ENCODE measurements at regions not wholly inside any gene's neighbourhood (a gene's known extent, or its start where the extent isn't known, plus 50 kb on each side); places are given as distances from the start of the nearest gene placed in this dataset.

- no peaks in the 10 kb centered on the region for H3K9me3 Mint-ChIP-seq (ENCODE audit: unreplicated experiment)
- no peak for DNase-seq
- H3K4me3 Mint-ChIP-seq (ENCODE audit: unreplicated experiment), result no peak overlapping the region
- peaks cover 3% of the 10 kb centered on the region for H3K27me3 Mint-ChIP-seq (ENCODE audit: unreplicated experiment)
- H3K27ac Mint-ChIP-seq (ENCODE audit: unreplicated experiment), result no peak overlapping the region
- H3K36me3 Mint-ChIP-seq (ENCODE audit: unreplicated experiment), result no peaks in the 10 kb centered on the region
- no peak for TF ChIP-seq CTCF (IDR thresholded peaks at IDR 0.05; ENCODE audit: partially characterized antibody, unreplicated experiment)
- peaks cover 5% of the 10 kb centered on the region for H3K4me1 Mint-ChIP-seq (ENCODE audit: low read depth, unreplicated experiment)
Measured at GRCh38 chr2:142270291-142270690, 139.5 kb upstream of the LRP1B start.

GRCh38 chr2:142259356-142259755 lies 128.5 kb upstream of the LRP1B start:
- TF ChIP-seq CTCF (IDR thresholded peaks at IDR 0.05; ENCODE audit: partially characterized antibody, unreplicated experiment), result no peak
- no peak overlapping the region for H3K4me3 Mint-ChIP-seq (ENCODE audit: unreplicated experiment)

GRCh38 chr2:142254031-142254430 lies 123.2 kb upstream of the LRP1B start:
- H3K36me3 Mint-ChIP-seq (ENCODE audit: unreplicated experiment), result peaks cover 5% of the 10 kb centered on the region
- TF ChIP-seq CTCF (IDR thresholded peaks at IDR 0.05; ENCODE audit: partially characterized antibody, unreplicated experiment), result no peak
- H3K27ac Mint-ChIP-seq (ENCODE audit: unreplicated experiment), result no peak overlapping the region
- H3K27me3 Mint-ChIP-seq (ENCODE audit: unreplicated experiment), result no peaks in the 10 kb centered on the region
- no peak overlapping the region for H3K4me3 Mint-ChIP-seq (ENCODE audit: unreplicated experiment)
- H3K4me1 Mint-ChIP-seq (ENCODE audit: low read depth, unreplicated experiment), result no peaks in the 10 kb centered on the region
- no peak for DNase-seq
- no peaks in the 10 kb centered on the region for H3K9me3 Mint-ChIP-seq (ENCODE audit: unreplicated experiment)

More at GRCh38 chr2:142259356-142259755, 128.5 kb upstream of the LRP1B start:
- Mint-ChIP-seq H3K4me1 (ENCODE audit: low read depth, unreplicated experiment) (no peaks in the 10 kb centered on the region), H3K9me3 (ENCODE audit: unreplicated experiment) (no peaks in the 10 kb centered on the region), H3K27me3 (ENCODE audit: unreplicated experiment) (no peaks in the 10 kb centered on the region), H3K27ac (ENCODE audit: unreplicated experiment) (no peak overlapping the region), H3K36me3 (ENCODE audit: unreplicated experiment) (peaks cover 8% of the 10 kb centered on the region)
- no peak for DNase-seq

GRCh38 chr2:142241016-142241415 lies 110.2 kb upstream of the LRP1B start:
- no peak overlapping the region for H3K4me3 Mint-ChIP-seq (ENCODE audit: unreplicated experiment)
- no peaks in the 10 kb centered on the region for H3K9me3 Mint-ChIP-seq (ENCODE audit: unreplicated experiment)
- peaks cover 1% of the 10 kb centered on the region for H3K4me1 Mint-ChIP-seq (ENCODE audit: low read depth, unreplicated experiment)
- peaks cover 2% of the 10 kb centered on the region for H3K27me3 Mint-ChIP-seq (ENCODE audit: unreplicated experiment)
- no peak for DNase-seq
- no peak overlapping the region for H3K27ac Mint-ChIP-seq (ENCODE audit: unreplicated experiment)
- no peaks in the 10 kb centered on the region for H3K36me3 Mint-ChIP-seq (ENCODE audit: unreplicated experiment)
- TF ChIP-seq CTCF (IDR thresholded peaks at IDR 0.05; ENCODE audit: partially characterized antibody, unreplicated experiment), result no peak

- no peak for TF ChIP-seq CTCF (IDR thresholded peaks at IDR 0.05; ENCODE audit: partially characterized antibody, unreplicated experiment)
- Mint-ChIP-seq H3K27me3 (ENCODE audit: unreplicated experiment) (no peaks in the 10 kb centered on the region), H3K4me1 (ENCODE audit: low read depth, unreplicated experiment) (peaks cover 7% of the 10 kb centered on the region), H3K4me3 (ENCODE audit: unreplicated experiment) (no peak overlapping the region), H3K36me3 (ENCODE audit: unreplicated experiment) (no peaks in the 10 kb centered on the region), H3K9me3 (ENCODE audit: unreplicated experiment) (no peaks in the 10 kb centered on the region), H3K27ac (ENCODE audit: unreplicated experiment) (no peak overlapping the region)
- DNase-seq, result no peak
Measured at GRCh38 chr2:142236181-142236580, 105.4 kb upstream of the LRP1B start.
